ENCODE measurements at regions not wholly inside any gene's neighbourhood (a gene's known extent, or its start where the extent isn't known, plus 50 kb on each side); places are given as distances from the start of the nearest gene placed in this dataset.

DNA sequence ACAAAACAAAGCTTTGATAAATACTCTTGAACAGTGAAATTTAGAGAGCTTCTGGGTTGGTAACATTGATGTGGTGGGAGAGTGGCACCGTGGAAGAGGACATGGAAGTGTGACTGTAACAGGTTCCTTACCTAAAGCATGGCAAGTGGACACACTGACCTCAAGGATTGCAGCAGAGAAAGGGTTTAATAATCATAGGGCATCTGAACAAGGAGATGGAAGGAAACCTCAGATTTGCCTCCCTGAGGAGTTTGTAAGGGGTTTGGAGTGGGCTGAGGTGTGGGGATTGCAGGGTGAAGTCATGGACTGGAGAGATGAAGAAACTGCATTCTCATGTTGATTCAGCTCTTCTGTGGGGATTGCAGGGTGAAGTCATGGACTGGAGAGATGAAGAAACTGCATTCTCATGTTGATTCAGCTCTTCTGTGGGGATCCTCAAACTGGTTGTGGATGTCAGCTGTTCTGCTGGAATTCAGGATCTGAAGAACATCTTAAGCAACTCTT is 83.8 kb upstream of the TLK1 start:
- H3K9me3 ChIP-seq (ENCODE audit: low read depth, low read length, poor library complexity, severe bottlenecking) = peaks cover 6% of the 10 kb centered on the region
- BruUV-seq (replicated peaks) = no TSS peak
- TF ChIP-seq EZH2 (IDR thresholded peaks at IDR 0.05; ENCODE audit: borderline replicate concordance, low read depth, low read length, poor library complexity, severe bottlenecking) = no peak
- TF ChIP-seq, protein P1, sequence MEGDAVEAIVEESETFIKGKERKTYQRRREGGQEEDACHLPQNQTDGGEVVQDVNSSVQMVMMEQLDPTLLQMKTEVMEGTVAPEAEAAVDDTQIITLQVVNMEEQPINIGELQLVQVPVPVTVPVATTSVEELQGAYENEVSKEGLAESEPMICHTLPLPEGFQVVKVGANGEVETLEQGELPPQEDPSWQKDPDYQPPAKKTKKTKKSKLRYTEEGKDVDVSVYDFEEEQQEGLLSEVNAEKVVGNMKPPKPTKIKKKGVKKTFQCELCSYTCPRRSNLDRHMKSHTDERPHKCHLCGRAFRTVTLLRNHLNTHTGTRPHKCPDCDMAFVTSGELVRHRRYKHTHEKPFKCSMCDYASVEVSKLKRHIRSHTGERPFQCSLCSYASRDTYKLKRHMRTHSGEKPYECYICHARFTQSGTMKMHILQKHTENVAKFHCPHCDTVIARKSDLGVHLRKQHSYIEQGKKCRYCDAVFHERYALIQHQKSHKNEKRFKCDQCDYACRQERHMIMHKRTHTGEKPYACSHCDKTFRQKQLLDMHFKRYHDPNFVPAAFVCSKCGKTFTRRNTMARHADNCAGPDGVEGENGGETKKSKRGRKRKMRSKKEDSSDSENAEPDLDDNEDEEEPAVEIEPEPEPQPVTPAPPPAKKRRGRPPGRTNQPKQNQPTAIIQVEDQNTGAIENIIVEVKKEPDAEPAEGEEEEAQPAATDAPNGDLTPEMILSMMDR (conservative IDR thresholded peaks at IDR 0.05; ENCODE audit: low read depth, low read length) = no peak
- no peaks in the 10 kb centered on the region for H3K27me3 ChIP-seq (replicated peaks; ENCODE audit: insufficient read depth, low read depth, low read length, poor library complexity)
- CTCF ChIA-PET = no interaction called here
- POLR2A ChIA-PET (ENCODE audit: low non-redundant PET) = interaction anchor here (0.7 kb wide), 1 partner anchor 26 kb away, joined by 3 read pairs; no protein-coding TSS in a partner anchor
- no peaks in the 10 kb centered on the region for H3K36me3 ChIP-seq (ENCODE audit: insufficient read depth, low read length, poor library complexity, severe bottlenecking)
- no peaks in the 10 kb centered on the region for H3K4me1 ChIP-seq (ENCODE audit: insufficient read depth, low read length, poor library complexity, severe bottlenecking)
- no peak overlapping the region for H3K27ac ChIP-seq (ENCODE audit: low read depth, low read length, poor library complexity, severe bottlenecking)
- no peak for DNase-seq (ENCODE audit: low spot score)
- intact Hi-C loops (cut with micrococcal nuclease; ENCODE audit: unreplicated experiment) = loop anchor here (10.0 kb wide), 1 partner anchor 270 kb away; no protein-coding TSS in a partner anchor
- no peak overlapping the region for H3K4me3 ChIP-seq (ENCODE audit: low read depth, low read length, poor library complexity, severe bottlenecking)

DNA sequence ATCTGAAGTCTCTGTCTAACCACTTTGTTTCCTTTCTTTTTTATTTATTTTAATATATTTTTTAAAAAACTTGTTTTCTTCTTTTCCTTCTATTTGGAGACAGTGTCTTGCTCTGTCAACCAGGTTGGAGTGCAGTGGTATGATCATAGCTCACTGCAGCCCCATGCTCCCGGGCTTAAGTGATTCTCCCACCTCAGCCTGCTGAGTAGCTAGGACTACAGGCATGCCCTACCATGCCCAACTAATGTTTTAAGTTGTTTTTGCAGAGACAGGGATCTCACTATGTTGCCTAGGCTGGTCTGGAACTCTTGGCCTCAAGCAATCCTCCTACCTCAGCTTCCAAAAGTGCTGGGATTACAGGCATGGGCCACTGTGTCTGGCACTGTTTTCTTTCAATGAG is 81.1 kb upstream of the TLK1 start:
- CTCF ChIA-PET = no interaction called here
- intact Hi-C loops (cut with micrococcal nuclease; ENCODE audit: unreplicated experiment) = loop anchor here (10.0 kb wide), 1 partner anchor 267 kb away; no protein-coding TSS in a partner anchor

DNA sequence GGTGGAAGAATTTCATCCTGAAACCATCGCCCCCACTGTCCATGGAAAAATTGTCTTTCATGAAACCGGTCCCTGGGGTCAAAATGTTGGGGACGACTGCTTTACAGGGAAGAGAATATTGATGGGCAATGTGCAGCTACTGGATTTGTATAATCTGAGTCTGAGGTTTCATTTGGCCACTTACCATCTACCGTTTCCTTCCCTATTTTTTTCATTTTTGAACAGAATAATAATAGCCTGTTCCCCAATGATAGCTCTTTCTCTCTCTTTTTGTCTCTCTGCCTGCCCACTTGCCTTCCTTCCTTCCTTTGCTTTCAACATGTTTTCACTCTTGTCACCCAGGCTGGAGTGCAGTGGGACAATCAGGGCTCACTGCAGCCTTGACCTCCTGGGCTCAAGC is 78.3 kb upstream of the TLK1 start:
- TF ChIP-seq, protein P1 (conservative IDR thresholded peaks at IDR 0.05; ENCODE audit: low read depth, low read length) = no peak
- ChIA-PET POLR2A (ENCODE audit: low non-redundant PET) (no interaction called here), CTCF (no interaction called here)
- no TSS peak for BruUV-seq (replicated peaks)
- Histone ChIP-seq H3K4me1 (ENCODE audit: insufficient read depth, low read length, poor library complexity, severe bottlenecking) (no peaks in the 10 kb centered on the region), H3K36me3 (ENCODE audit: insufficient read depth, low read length, poor library complexity, severe bottlenecking) (no peaks in the 10 kb centered on the region), H3K9me3 (ENCODE audit: low read depth, low read length, poor library complexity, severe bottlenecking) (no peaks in the 10 kb centered on the region), H3K27ac (ENCODE audit: low read depth, low read length, poor library complexity, severe bottlenecking) (no peak overlapping the region), H3K27me3 (replicated peaks; ENCODE audit: insufficient read depth, low read depth, low read length, poor library complexity) (no peaks in the 10 kb centered on the region), H3K4me3 (ENCODE audit: low read depth, low read length, poor library complexity, severe bottlenecking) (no peak overlapping the region)
- intact Hi-C loops (cut with micrococcal nuclease; ENCODE audit: unreplicated experiment) = no loop called here
- DNase-seq (ENCODE audit: low spot score) = no peak

More for the DNA sequence above, 81.1 kb upstream of the TLK1 start:
- H3K9me3 ChIP-seq (ENCODE audit: low read depth, low read length, poor library complexity, severe bottlenecking) = peaks cover 6% of the 10 kb centered on the region
- no peak for DNase-seq (ENCODE audit: low spot score)
- no peaks in the 10 kb centered on the region for H3K27me3 ChIP-seq (replicated peaks; ENCODE audit: insufficient read depth, low read depth, low read length, poor library complexity)
- no TSS peak for BruUV-seq (replicated peaks)
- H3K36me3 ChIP-seq (ENCODE audit: insufficient read depth, low read length, poor library complexity, severe bottlenecking) = no peaks in the 10 kb centered on the region
- no peak overlapping the region for H3K4me3 ChIP-seq (ENCODE audit: low read depth, low read length, poor library complexity, severe bottlenecking)
- no peaks in the 10 kb centered on the region for H3K4me1 ChIP-seq (ENCODE audit: insufficient read depth, low read length, poor library complexity, severe bottlenecking)
- H3K27ac ChIP-seq (ENCODE audit: low read depth, low read length, poor library complexity, severe bottlenecking) = no peak overlapping the region
- TF ChIP-seq, protein P1 (conservative IDR thresholded peaks at IDR 0.05; ENCODE audit: low read depth, low read length) = no peak
- no peak for TF ChIP-seq EZH2 (IDR thresholded peaks at IDR 0.05; ENCODE audit: borderline replicate concordance, low read depth, low read length, poor library complexity, severe bottlenecking)
- POLR2A ChIA-PET (ENCODE audit: low non-redundant PET) = no interaction called here

All from A673 (cell line).